ENCODE measurements at regions not wholly inside any gene's neighbourhood (a gene's known extent, or its start where the extent isn't known, plus 50 kb on each side); places are given as distances from the start of the nearest gene placed in this dataset.

- Histone ChIP-seq H3K4me2 (ENCODE audit: extremely low read depth, insufficient read depth, low read length) (no peak overlapping the region), H3K79me2 (ENCODE audit: control insufficient read depth, insufficient read depth, low read length) (no peaks in the 10 kb centered on the region), H3K9ac (ENCODE audit: insufficient read depth, low read length) (no peak overlapping the region), H3K27ac (ENCODE audit: insufficient read depth, low read length) (no peak overlapping the region), H3K27me3 (ENCODE audit: control insufficient read depth, insufficient read depth, low read length) (no peaks in the 10 kb centered on the region), H3K4me1 (ENCODE audit: control insufficient read depth, extremely low read depth, insufficient read depth, low read length) (no peaks in the 10 kb centered on the region), H3K4me3 (replicated peaks in 1 of 4; ENCODE audit: control extremely low read depth in 1 of 4, insufficient read depth in 1 of 4, low read depth in 3 of 4, low read length in 4 of 4) (no peak overlapping the region), H3K36me3 (ENCODE audit: control insufficient read depth, insufficient read depth, low read length) (no peaks in the 10 kb centered on the region), H2AFZ (ENCODE audit: low read length) (no peak overlapping the region), H3K9me3 (ENCODE audit: control insufficient read depth, insufficient read depth, low read depth, low read length) (no peaks in the 10 kb centered on the region), H4K20me1 (ENCODE audit: control insufficient read depth, extremely low read depth, insufficient read depth, low read length) (no peaks in the 10 kb centered on the region)
- TF ChIP-seq EZH2 (IDR thresholded peaks at IDR 0.05; ENCODE audit: low read length, missing control alignments): no peak
- no peak for TF ChIP-seq CTCF (conservative IDR thresholded peaks at IDR 0.05 in 1 of 2, IDR thresholded peaks at IDR 0.05 in 1 of 2; ENCODE audit: low read depth in 1 of 2, low read length in 2 of 2)
- no peak for DNase-seq (ENCODE audit: low read depth in 2 of 2)
These were observed 262.5 kb upstream of the RAB6C start for GRCh38 chr2:129716781-129717559.

GRCh38 chr2:129717560-129718130, 261.8 kb upstream of the RAB6C start:
- no peaks in the 10 kb centered on the region for H3K4me1 ChIP-seq (ENCODE audit: control insufficient read depth, extremely low read depth, insufficient read depth, low read length)
- DNase-seq (ENCODE audit: low read depth in 2 of 2): no peak
- H4K20me1 ChIP-seq (ENCODE audit: control insufficient read depth, extremely low read depth, insufficient read depth, low read length): no peaks in the 10 kb centered on the region
- H3K9ac ChIP-seq (ENCODE audit: insufficient read depth, low read length): no peak overlapping the region
- no peak overlapping the region for H3K4me2 ChIP-seq (ENCODE audit: extremely low read depth, insufficient read depth, low read length)
- H3K27ac ChIP-seq (ENCODE audit: insufficient read depth, low read length): no peak overlapping the region
- H3K36me3 ChIP-seq (ENCODE audit: control insufficient read depth, insufficient read depth, low read length): no peaks in the 10 kb centered on the region
- H3K27me3 ChIP-seq (ENCODE audit: control insufficient read depth, insufficient read depth, low read length): no peaks in the 10 kb centered on the region
- H3K9me3 ChIP-seq (ENCODE audit: control insufficient read depth, insufficient read depth, low read depth, low read length): no peaks in the 10 kb centered on the region
- TF ChIP-seq CTCF (conservative IDR thresholded peaks at IDR 0.05 in 1 of 2, IDR thresholded peaks at IDR 0.05 in 1 of 2; ENCODE audit: low read depth in 1 of 2, low read length in 2 of 2): no peak
- no peak for TF ChIP-seq EZH2 (IDR thresholded peaks at IDR 0.05; ENCODE audit: low read length, missing control alignments)
- no peak overlapping the region for H2AFZ ChIP-seq (ENCODE audit: low read length)
- H3K4me3 ChIP-seq (replicated peaks in 1 of 4; ENCODE audit: control extremely low read depth in 1 of 4, insufficient read depth in 1 of 4, low read depth in 3 of 4, low read length in 4 of 4): no peak overlapping the region
- H3K79me2 ChIP-seq (ENCODE audit: control insufficient read depth, insufficient read depth, low read length): no peaks in the 10 kb centered on the region

GRCh38 chr2:129719335-129719734, 260.1 kb upstream of the RAB6C start:
- Histone ChIP-seq H4K20me1 (ENCODE audit: control insufficient read depth, extremely low read depth, insufficient read depth, low read length) (no peaks in the 10 kb centered on the region), H3K27ac (ENCODE audit: insufficient read depth, low read length) (no peak overlapping the region), H3K4me1 (ENCODE audit: control insufficient read depth, extremely low read depth, insufficient read depth, low read length) (no peaks in the 10 kb centered on the region), H3K79me2 (ENCODE audit: control insufficient read depth, insufficient read depth, low read length) (no peaks in the 10 kb centered on the region), H2AFZ (ENCODE audit: low read length) (no peak overlapping the region), H3K27me3 (ENCODE audit: control insufficient read depth, insufficient read depth, low read length) (no peaks in the 10 kb centered on the region), H3K36me3 (ENCODE audit: control insufficient read depth, insufficient read depth, low read length) (no peaks in the 10 kb centered on the region), H3K9ac (ENCODE audit: insufficient read depth, low read length) (no peak overlapping the region), H3K4me2 (ENCODE audit: extremely low read depth, insufficient read depth, low read length) (no peak overlapping the region), H3K4me3 (replicated peaks in 1 of 4; ENCODE audit: control extremely low read depth in 1 of 4, insufficient read depth in 1 of 4, low read depth in 3 of 4, low read length in 4 of 4) (no peak overlapping the region), H3K9me3 (ENCODE audit: control insufficient read depth, insufficient read depth, low read depth, low read length) (no peaks in the 10 kb centered on the region)
- no peak for DNase-seq (ENCODE audit: low read depth in 2 of 2)
- TF ChIP-seq EZH2 (IDR thresholded peaks at IDR 0.05; ENCODE audit: low read length, missing control alignments) (no peak), CTCF (conservative IDR thresholded peaks at IDR 0.05 in 1 of 2, IDR thresholded peaks at IDR 0.05 in 1 of 2; ENCODE audit: low read depth in 1 of 2, low read length in 2 of 2) (no peak)
